GM21528 (cell line): ENCODE measurements at regions not wholly inside any gene's neighbourhood (a gene's known extent, or its start where the extent isn't known, plus 50 kb on each side); places are given as distances from the start of the nearest gene placed in this dataset.
"Not testable (repeated sequence)": the region's sequence is repeated elsewhere in the genome, so short reads cannot be mapped to it uniquely, and the experiment has no call there.

Experiments
- ATAC-seq: cut with Tn5 transposase; IDR thresholded peaks from one replicate; pipeline ENCODE4 v1.9.1; 2021; ENCODE audit warnings: mild to moderate bottlenecking, moderate library complexity; ENCODE audit not compliant: unreplicated experiment, low FRiP score

DNA sequence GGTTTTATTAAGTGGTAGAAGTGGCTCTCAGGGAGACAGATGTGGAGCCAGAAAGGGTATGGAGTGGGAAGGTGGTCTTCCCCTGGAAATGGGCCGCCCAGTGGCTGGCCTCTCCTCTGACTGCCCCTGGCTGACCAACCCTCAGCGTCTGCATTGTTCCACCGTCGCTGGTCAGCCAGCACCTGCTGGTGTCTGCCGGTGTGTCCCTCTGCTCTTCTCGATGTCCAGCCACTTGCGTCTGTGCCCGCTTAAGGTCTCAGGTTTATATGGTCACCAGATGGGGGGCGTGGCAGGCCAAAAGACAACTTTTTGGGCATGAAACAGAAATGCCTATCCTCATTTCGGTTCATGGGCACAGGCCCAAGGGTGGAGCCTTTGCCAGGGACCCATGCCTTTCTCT, 1221.5 kb downstream of the JRKL start:
- no peak for ATAC-seq

DNA sequence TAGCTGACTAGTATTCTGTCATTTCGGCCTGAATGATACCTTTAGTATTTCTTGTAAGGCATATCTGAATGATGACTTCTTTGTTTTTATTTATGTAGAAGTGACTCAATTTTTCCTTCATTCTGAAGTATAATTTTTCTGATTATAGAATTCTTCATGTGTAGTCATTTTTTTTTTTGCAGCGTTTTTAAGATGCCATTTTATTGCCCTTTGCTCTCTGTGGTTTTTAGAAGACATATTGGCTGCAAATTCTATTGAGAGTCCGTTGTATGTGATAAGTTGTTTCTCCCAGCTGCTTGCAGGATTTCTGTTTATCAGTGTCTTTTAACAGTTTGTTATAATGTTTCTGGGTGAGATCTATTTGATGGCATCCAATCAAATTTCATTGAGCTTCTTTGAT, 1224.8 kb downstream of the JRKL start:
- ATAC-seq = no peak

DNA sequence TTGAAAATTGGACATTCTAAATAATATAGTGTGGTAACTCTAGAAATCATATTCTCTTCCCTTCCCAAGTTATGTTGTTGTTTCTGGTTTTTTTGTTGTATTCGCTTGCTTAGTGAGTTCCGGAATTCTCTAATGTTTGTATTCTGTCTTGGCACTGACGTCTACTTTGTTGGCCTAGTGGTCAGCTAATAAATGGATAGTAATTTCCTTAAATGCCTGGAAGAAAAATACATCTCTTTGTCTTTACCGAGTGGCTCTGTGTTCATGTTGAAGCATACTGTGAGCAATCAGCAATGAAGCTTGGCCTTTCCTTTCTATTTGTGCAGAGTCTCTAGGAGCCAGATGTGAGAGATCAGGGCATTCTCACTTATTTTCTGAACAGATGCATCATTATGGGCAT, 1225.7 kb downstream of the JRKL start:
- no peak for ATAC-seq

DNA sequence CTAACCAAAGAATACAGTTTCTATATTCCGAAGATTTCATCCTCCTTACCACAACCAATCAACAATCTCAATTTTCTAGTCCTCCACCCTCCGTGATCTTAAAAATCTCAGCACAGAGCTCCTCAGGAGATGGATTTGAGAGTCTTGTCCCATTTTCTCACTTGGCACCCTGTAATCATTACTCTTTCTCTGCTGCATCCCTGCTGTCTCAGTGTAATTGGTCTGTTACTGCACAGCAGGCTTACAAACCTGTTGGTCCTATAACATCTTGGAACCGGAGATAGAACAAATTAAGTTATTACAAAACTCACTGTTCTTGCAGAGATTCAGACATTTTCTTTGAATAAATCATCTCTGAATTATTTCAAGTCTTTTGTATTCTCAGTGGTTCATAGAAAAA, 1227.2 kb downstream of the JRKL start:
- no peak for ATAC-seq

DNA sequence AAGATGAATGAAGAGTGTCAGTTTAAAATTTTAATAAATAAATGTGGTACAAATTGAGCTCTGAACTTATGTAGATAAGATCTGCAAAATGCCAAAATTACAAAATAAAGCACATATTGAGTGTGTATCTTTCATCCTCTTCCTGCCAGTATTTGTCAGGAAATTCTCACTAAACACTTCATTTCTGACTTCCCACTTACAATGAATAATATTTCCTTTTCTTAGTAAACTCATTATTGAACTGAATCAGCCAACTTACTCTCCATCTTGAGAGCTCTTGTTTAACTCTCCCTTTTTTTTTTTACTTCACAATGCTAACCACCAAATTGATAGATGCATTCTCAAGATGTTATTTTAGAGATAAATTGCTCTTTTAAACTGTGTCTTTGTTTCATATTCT, 1230.2 kb downstream of the JRKL start:
- no peak for ATAC-seq

DNA sequence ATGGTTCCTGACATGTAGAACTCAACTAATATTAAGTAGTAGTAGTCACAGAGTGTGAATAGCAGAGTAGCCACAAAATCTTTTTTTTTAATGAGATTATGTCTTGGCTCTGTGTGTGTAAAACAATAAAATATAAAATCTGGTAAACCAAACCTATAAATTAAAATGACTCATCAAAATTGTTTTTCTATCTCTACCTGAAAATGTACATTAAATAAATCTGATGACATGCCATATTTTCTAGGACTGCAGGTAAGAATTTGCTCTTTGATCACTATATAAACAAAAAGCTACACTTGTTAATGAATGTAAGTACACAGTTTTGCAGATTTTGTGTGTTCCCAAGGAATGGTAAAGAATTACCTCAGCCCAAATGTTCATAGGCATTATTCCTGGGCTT, 1231.5 kb downstream of the JRKL start:
- no peak for ATAC-seq

DNA sequence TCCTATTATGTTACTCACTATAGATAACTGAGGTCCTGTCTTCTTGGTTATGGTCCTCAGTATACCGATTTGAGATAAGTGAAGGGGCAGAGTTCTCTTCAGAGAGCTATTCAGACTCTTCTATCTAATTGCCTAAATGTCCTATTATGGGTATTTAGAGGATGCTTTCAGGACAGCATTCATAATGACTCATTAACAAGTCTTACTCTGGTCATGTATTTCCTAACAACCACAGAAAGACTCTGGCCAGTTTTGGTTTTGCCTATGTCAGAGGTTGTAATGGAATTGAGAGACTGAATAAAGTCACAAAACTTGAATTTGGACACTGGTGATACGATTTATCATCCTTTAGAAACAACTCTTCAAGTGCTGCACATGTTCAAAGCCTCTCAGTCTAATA, 1233.0 kb downstream of the JRKL start:
- no peak for ATAC-seq

DNA sequence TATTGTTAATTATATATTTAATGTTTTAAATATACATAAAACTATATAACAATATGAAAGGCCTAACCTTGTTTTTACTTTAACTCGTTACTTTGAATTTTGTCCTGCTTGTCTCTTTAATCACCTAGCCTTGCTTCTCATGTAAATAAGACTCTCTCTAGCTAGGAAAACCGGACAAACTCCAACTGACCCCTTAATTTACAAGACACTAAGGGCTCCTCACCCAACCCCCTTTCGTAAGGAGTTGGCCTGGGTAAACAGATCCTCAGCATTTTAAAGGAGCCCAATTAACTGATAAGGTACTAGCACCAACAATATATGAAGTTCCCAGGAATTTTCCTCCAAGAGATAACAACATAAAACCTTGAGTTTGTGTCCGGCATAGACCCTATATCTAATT, 1246.9 kb downstream of the JRKL start:
- not testable (repeated sequence) for ATAC-seq

DNA sequence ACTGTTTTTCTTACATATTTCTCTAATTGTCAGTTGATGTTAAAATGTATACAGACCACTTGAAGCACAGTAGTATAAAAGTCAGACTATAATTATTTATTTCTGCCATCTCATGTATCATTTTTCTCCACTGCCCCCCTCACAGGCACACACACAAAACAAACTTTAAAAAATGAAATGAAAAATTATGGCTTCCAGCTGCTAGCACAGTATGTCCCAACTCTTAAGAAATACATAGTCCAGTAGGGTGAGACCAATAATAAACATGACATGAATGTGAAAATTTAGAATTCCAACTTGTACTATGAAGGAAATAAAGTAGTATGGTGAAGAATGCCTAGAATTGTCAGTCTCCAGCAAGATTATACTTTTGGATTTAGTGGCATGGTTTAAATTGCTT, 1247.9 kb downstream of the JRKL start:
- ATAC-seq = no peak

DNA sequence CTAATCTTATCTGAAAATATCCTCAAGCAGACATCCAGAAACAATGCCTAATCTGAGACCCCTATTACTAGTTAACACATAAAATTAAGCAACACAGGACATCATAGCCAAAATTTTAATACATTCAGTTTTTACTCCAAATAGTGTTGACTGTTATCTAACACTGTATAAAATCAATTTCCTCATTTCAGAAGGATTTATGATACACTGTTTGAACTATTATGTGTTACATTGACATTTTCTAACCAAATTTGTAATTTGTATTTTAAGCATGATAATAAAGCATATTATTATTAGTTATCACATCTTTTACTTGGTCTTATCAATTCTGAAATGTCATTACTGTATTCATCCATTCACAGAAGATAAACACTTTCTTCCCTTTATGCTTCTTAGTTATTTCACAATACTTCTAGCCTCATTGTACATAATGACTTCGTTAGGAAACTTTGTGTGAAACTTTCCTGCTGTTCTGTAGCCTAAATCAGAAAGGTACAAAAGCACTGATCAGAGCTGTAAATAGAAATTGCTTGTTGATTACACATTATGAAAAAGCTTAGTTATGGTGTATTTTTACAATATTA, 1248.9 kb downstream of the JRKL start:
- no peak for ATAC-seq

DNA sequence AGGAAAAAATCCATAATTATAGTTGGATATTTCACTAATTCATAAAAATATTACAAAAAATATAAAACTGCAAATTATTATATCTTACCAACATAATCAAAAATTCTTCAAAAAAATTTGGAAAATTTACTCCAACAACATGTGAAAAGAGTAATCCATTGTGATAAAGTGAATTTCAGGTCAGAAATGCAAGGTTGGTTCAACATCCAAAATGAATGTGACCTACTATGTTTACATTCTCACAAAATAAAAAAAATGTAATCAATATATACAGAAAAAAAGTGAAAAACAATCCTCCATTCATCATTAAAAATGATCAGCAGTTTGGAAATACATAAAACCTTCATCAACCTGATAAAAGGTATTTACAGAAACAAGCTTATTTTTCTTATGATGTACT, 1252.2 kb downstream of the JRKL start:
- ATAC-seq = no peak

DNA sequence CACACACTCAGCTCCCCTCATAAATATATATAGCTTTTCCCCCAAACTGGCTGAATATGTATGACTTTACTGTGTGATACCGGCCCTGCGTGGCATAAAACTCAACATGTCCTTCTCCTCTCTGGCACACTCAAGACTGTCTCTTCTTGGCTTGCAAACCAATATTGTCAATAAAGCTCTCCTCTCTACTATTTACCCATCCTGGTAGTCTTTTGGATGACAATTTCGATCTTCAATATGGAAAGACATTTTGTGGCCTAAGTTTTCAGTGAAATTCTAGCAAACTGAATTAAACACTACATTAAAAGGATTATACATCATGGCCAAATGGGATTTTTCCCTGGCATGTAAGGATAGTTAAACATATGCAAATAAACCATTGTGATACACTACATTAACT, 1255.9 kb downstream of the JRKL start:
- no peak for ATAC-seq

DNA sequence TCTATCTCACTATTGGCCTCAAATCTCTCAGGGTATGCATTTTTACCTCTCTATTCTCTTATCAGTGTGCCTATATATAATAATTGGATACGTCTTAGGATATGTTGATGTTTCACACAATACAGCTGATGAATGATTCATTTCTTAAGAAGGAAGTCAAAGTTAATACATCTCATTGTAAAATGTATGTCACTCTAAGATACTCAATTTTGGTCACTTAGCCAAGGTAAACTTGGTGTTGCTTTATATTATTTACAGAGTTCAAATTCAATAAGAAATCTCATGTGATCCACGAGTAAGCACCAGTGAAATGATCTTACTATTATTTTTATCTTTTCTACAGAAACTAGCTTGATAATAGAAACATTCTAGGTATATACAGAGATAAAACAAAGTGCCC, 1266.5 kb downstream of the JRKL start:
- ATAC-seq = no peak

DNA sequence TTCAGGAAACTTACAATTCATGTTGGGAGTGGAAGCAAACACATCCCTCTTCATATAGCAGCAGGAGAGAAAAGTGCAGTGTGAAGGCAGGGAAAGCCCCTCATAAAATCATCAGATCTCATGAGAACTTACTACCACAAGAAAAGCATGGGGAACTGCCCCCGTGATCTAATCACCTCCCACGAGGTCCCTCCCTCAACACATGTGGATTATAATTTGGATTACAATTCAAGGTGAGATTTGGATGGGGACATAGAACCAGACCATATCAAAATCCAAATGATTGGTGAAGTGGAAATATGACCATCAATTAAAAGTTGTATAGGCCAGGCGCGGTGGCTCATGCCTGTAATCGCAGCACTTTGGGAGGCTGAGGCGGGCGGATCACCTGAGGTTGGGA, 1268.0 kb downstream of the JRKL start:
- ATAC-seq = no peak

DNA sequence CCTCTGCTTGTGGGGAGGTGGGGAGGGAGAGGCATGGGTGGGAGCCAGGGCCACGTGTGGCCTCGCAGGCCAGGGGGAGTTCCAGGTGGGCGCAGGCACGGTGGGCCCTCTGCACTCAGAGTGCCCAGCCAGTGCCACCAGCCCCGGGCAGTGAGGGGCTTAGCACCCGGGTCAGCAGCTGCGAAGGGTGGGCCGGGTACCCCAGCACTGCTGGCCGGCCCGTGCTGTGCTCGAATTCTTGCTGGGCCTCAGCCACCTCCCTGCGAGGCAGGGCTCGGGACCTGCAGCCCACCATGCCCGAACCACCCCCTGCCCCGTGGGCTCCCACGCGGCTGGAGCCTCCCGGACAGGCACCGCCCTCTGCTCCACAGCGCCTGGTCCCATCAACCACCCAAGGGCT, 1277.2 kb downstream of the JRKL start:
- ATAC-seq = no peak

DNA sequence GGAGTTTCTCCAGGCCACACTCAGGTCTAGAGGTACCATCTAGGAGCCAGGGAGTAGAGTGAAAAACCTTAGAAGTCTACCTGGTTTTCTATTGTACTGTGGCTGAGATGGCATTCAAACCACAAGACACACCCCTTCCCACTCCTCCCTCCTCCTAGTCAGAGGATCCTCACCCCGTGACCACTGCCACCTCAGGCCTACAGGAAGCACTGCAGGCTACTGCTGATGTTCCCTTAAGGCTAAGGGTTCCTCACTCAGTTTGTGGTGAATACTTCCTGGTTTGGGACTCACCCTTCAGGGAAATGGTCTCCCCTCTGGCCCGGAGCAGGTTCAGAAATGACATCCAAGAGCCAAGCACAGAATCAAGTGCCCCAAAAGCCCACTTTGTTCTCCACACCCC, 1293.9 kb downstream of the JRKL start:
- no peak for ATAC-seq

DNA sequence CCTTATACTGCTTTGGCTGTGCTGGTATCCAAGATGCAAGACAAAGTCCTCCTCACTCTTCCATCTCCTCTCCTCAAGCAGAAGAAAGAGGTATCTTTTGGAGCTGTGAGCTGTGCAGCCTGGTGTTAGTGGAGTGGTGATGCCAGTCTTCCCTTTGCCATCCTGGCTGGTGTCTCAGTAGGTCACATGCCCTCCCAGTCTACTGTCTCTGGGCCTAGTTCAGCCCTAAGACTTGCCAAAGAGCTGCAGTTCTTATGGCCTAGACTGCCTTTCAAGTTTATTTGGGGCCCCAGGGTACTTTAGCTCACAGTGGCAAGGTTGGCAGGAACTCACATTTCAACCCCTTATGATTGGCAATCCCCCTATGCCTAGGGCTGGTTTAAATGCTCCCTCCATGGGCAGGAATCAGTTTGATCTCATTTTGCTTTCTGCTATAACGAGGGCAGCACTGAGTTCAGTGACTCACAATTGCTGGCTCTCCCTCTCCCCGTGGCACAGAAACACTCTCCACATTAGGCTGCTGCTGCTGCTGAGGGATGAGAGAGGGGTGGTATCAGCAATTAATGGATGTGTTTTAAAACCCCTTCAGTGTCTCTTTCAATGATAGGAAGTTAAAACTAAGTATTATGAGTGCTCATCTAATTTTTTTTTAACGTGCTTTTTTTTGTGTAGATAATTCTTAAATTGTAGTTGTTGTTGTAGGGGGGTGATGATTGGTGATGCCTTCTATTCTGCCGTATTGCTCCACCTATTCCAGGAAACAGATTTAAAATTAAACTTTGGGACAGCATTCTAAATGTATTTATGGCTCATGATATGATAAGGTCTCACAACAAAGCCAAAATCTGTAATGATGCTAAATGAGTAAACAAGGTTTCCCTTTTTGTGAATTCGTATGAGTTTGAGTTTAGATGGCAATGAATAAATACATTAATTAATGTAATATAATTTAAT, 1295.0 kb downstream of the JRKL start:
- no peak for ATAC-seq

DNA sequence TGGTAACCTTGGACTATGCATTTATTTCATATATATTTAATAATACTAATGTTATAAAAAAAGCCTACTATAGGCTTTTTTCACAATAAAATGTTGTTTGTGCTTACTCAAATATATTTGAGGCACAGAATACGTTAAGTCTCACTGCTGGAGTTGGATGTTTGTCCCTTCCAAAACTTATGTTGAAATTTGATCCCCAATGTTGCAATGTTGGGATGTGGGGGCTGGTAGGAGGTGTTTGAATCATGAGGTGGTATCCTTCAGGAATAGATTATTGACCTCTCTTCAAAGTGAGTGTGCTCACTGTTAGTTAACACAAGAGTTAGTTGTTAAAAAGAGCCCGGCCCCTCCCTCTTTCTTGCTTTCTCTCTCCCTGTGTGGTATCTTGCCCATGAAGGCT, 1295.9 kb downstream of the JRKL start:
- ATAC-seq = no peak

DNA sequence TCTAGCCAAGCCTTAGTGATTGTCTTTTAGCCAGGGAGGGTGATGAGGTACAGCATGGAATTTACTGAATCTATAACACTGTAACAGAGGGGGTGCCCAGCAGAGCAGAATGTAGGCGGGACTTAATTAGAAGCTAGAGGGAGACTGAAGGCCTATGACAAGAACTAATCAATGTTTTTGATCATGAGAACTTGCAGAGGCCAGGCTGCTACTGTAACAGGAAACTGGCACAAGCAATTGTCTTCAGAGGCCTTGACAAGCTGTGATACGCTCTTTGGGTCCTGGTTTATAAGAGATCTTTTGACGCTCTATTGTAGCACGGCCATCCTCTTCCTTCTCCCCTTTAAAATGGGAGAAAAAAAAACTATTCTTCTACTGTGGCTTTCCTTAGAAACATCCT, 1297.3 kb downstream of the JRKL start:
- ATAC-seq = no peak

DNA sequence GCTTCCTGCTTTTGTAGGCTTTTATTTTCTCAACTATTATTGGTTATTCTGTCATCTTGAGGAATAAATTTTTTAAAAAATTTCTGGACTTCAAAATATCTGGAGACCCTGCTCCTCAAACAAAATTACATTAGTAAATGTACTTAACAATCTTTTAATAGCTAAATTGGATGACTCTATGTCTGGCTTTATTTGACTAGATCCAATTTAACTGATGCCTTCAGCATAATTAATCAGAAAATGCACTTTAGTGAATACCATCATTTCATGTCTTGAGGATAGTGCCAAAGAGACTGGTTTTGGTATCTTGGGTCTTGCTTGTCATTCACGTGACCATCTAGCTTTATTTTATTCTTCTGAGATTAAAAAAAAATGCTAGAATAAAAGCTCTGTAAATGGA, 1301.2 kb downstream of the JRKL start:
- ATAC-seq = no peak

DNA sequence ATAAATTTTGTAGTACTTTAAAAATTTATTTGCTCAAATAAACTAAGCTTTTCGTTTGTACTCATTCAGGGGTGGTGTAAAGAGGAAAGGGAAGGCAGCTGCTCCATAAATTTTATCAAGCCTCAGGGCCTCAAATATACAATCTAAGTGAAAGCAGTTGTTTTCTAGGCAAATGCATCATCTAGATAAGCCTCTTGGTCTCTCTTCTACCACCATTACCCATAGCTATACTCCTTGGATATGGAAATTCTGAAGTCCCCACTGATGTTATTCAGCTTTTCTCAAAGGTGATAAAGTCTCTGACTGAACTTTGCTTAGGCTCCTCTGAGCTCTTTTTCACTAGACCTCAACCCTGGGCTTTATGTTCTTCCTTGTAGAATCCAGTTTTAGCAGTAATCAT, 1313.1 kb downstream of the JRKL start:
- ATAC-seq = no peak

DNA sequence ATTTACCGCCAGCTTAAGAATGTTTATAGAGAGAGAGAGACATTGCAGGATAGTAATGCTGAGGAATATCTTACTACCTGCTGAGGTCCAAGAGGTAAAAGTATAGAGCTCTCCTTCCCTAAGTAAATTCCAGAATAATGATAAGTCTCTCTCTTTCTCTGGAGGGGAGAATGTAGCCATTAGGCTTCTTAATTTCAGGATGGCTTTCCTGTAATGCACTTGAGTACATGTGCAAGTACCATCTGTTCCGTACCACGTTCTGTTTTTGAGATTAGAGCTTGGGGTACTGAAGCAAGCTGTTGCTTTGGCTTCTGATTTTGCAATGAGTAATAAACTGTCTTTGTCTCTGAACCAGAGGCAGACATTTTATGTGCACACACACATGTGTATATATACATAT, 1314.0 kb downstream of the JRKL start:
- ATAC-seq = no peak
